Erythroblast (primary cell): ENCODE measurements at regions not wholly inside any gene's neighbourhood (a gene's known extent, or its start where the extent isn't known, plus 50 kb on each side); places are given as distances from the start of the nearest gene placed in this dataset.

Experiments used
- GATA1 ChIP-seq: IDR thresholded peaks from 2 replicates; pipeline ENCODE4 v1.6.1; 2011; ENCODE audit warnings: low read depth, mild to moderate bottlenecking, control low read depth, low read length, moderate library complexity
- POLR2A ChIP-seq: IDR thresholded peaks from 2 replicates; pipeline ENCODE4 v1.6.1; 2011; ENCODE audit warnings: mild to moderate bottlenecking, low read length

DNA sequence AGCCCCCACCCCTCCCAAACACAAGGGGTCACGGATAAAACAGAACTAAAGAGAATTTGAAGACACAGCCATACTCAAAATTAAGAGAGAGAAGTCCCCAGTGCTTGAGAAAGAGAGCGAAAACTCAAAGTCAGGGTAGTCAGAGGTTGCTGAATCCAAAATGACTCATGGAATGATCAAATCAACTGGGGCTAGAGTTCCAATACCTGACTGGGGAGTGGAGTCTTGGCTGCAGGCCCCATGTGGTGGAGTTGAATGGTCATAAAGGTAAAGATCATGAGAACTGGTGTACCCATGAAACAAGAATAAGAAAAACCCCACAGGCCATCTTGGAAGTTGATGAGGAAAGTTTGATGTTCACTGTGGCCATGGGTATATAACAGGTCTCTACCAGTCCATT is 84.5 kb upstream of the LRRN2 start:
- TF ChIP-seq POLR2A (no peak), GATA1 (no peak)
